HEK293 (cell line): ENCODE measurements at regions not wholly inside any gene's neighbourhood (a gene's known extent, or its start where the extent isn't known, plus 50 kb on each side); places are given as distances from the start of the nearest gene placed in this dataset.

Experiments
- PRDM4 ChIP-seq: fragments of 450-650 bp; formaldehyde crosslinking; IDR thresholded peaks from 2 replicates; pipeline ENCODE4 v1.5.1; 2017; ENCODE audit warnings: missing biosample characterization, missing genetic modification characterization
- TRIM28 ChIP-seq: IDR thresholded peaks from 2 replicates; pipeline ENCODE4 v1.6.1; 2011; ENCODE audit warnings: low read length, control low read depth, borderline replicate concordance
- ZBTB1 ChIP-seq: fragments of 450-650 bp; formaldehyde crosslinking; IDR thresholded peaks from 2 replicates; pipeline ENCODE4 v1.5.1; 2016; ENCODE audit warnings: missing biosample characterization, missing genetic modification characterization
- ZBTB11 ChIP-seq: fragments of 450-650 bp; formaldehyde crosslinking; conservative IDR thresholded peaks from 2 replicates; pipeline ENCODE4 v1.5.1; 2016; ENCODE audit warnings: low read depth, missing biosample characterization, missing genetic modification characterization
- ZBTB20 ChIP-seq: fragments of 450-650 bp; formaldehyde crosslinking; IDR thresholded peaks from 2 replicates; pipeline ENCODE4 v1.5.1; 2016; ENCODE audit warnings: missing biosample characterization, missing genetic modification characterization
- ZNF18 ChIP-seq: fragments of 450-650 bp; formaldehyde crosslinking; IDR thresholded peaks from 2 replicates; pipeline ENCODE4 v1.5.1; 2016; ENCODE audit warnings: missing biosample characterization, missing genetic modification characterization
- ZNF639 ChIP-seq: fragments of 450-650 bp; formaldehyde crosslinking; IDR thresholded peaks from 2 replicates; pipeline ENCODE4 v1.5.1; 2016; ENCODE audit warnings: missing biosample characterization, missing genetic modification characterization
- ZNF707 ChIP-seq: fragments of 450-650 bp; formaldehyde crosslinking; IDR thresholded peaks from 2 replicates; pipeline ENCODE4 v1.5.1; 2016; ENCODE audit warnings: missing biosample characterization, missing genetic modification characterization
- TF ChIP-seq, protein P1 (sequence below): fragments of 450-650 bp; formaldehyde crosslinking; IDR thresholded peaks from 2 replicates; pipeline ENCODE4 v1.5.1; 2016; ENCODE audit warnings: missing biosample characterization, missing genetic modification characterization
- TF ChIP-seq, protein P2 (sequence below): fragments of 450-650 bp; formaldehyde crosslinking; IDR thresholded peaks from 2 replicates; pipeline ENCODE4 v1.5.1; 2016; ENCODE audit warnings: missing biosample characterization, missing genetic modification characterization
- TF ChIP-seq, protein P3 (sequence below): fragments of 450-650 bp; IDR thresholded peaks from 2 replicates; pipeline ENCODE4 v1.5.1; 2018; ENCODE audit warnings: missing biosample characterization, mild to moderate bottlenecking, missing genetic modification characterization
- TF ChIP-seq, protein P4 (sequence below): fragments of 450-650 bp; formaldehyde crosslinking; IDR thresholded peaks from 2 replicates; pipeline ENCODE4 v1.5.1; 2017; ENCODE audit warnings: missing biosample characterization, missing genetic modification characterization
- TF ChIP-seq, protein P5 (sequence below): fragments of 450-650 bp; formaldehyde crosslinking; IDR thresholded peaks from 2 replicates; pipeline ENCODE4 v1.5.1; 2016; ENCODE audit warnings: missing biosample characterization, missing genetic modification characterization

- TF ChIP-seq ZNF18 (tag by site-specific recombination) (no peak), ZNF639 (tag by site-specific recombination) (no peak), ZBTB1 (tag by site-specific recombination) (no peak), PRDM4 (tag by site-specific recombination) (no peak), ZBTB20 (no peak), ZNF707 (tag by site-specific recombination) (no peak), TRIM28 (no peak), ZBTB11 (tag by site-specific recombination) (no peak)
- TF ChIP-seq, protein P1, sequence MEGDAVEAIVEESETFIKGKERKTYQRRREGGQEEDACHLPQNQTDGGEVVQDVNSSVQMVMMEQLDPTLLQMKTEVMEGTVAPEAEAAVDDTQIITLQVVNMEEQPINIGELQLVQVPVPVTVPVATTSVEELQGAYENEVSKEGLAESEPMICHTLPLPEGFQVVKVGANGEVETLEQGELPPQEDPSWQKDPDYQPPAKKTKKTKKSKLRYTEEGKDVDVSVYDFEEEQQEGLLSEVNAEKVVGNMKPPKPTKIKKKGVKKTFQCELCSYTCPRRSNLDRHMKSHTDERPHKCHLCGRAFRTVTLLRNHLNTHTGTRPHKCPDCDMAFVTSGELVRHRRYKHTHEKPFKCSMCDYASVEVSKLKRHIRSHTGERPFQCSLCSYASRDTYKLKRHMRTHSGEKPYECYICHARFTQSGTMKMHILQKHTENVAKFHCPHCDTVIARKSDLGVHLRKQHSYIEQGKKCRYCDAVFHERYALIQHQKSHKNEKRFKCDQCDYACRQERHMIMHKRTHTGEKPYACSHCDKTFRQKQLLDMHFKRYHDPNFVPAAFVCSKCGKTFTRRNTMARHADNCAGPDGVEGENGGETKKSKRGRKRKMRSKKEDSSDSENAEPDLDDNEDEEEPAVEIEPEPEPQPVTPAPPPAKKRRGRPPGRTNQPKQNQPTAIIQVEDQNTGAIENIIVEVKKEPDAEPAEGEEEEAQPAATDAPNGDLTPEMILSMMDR (tag by site-specific recombination), result peak; percentile 64
- TF ChIP-seq, protein P2, sequence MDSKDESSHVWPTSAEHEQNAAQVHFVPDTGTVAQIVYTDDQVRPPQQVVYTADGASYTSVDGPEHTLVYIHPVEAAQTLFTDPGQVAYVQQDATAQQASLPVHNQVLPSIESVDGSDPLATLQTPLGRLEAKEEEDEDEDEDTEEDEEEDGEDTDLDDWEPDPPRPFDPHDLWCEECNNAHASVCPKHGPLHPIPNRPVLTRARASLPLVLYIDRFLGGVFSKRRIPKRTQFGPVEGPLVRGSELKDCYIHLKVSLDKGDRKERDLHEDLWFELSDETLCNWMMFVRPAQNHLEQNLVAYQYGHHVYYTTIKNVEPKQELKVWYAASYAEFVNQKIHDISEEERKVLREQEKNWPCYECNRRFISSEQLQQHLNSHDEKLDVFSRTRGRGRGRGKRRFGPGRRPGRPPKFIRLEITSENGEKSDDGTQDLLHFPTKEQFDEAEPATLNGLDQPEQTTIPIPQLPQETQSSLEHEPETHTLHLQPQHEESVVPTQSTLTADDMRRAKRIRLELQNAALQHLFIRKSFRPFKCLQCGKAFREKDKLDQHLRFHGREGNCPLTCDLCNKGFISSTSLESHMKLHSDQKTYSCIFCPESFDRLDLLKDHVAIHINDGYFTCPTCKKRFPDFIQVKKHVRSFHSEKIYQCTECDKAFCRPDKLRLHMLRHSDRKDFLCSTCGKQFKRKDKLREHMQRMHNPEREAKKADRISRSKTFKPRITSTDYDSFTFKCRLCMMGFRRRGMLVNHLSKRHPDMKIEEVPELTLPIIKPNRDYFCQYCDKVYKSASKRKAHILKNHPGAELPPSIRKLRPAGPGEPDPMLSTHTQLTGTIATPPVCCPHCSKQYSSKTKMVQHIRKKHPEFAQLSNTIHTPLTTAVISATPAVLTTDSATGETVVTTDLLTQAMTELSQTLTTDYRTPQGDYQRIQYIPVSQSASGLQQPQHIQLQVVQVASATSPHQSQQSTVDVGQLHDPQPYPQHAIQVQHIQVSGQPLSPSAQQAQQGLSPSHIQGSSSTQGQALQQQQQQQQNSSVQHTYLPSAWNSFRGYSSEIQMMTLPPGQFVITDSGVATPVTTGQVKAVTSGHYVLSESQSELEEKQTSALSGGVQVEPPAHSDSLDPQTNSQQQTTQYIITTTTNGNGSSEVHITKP (tag by site-specific recombination), result no peak
- TF ChIP-seq, protein P3, sequence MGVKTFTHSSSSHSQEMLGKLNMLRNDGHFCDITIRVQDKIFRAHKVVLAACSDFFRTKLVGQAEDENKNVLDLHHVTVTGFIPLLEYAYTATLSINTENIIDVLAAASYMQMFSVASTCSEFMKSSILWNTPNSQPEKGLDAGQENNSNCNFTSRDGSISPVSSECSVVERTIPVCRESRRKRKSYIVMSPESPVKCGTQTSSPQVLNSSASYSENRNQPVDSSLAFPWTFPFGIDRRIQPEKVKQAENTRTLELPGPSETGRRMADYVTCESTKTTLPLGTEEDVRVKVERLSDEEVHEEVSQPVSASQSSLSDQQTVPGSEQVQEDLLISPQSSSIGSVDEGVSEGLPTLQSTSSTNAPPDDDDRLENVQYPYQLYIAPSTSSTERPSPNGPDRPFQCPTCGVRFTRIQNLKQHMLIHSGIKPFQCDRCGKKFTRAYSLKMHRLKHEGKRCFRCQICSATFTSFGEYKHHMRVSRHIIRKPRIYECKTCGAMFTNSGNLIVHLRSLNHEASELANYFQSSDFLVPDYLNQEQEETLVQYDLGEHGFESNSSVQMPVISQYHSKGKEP (tag by site-specific recombination), result no peak
- TF ChIP-seq, protein P4, sequence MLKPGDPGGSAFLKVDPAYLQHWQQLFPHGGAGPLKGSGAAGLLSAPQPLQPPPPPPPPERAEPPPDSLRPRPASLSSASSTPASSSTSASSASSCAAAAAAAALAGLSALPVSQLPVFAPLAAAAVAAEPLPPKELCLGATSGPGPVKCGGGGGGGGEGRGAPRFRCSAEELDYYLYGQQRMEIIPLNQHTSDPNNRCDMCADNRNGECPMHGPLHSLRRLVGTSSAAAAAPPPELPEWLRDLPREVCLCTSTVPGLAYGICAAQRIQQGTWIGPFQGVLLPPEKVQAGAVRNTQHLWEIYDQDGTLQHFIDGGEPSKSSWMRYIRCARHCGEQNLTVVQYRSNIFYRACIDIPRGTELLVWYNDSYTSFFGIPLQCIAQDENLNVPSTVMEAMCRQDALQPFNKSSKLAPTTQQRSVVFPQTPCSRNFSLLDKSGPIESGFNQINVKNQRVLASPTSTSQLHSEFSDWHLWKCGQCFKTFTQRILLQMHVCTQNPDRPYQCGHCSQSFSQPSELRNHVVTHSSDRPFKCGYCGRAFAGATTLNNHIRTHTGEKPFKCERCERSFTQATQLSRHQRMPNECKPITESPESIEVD (tag by site-specific recombination), result no peak
- TF ChIP-seq, protein P5, sequence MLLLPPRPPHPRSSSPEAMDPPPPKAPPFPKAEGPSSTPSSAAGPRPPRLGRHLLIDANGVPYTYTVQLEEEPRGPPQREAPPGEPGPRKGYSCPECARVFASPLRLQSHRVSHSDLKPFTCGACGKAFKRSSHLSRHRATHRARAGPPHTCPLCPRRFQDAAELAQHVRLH (tag by site-specific recombination), result no peak
Measured at GRCh38 chr20:4613718-4614620, 72.3 kb upstream of the PRNP start.
